ENCODE measurements at regions not wholly inside any gene's neighbourhood (a gene's known extent, or its start where the extent isn't known, plus 50 kb on each side); places are given as distances from the start of the nearest gene placed in this dataset.

DNA sequence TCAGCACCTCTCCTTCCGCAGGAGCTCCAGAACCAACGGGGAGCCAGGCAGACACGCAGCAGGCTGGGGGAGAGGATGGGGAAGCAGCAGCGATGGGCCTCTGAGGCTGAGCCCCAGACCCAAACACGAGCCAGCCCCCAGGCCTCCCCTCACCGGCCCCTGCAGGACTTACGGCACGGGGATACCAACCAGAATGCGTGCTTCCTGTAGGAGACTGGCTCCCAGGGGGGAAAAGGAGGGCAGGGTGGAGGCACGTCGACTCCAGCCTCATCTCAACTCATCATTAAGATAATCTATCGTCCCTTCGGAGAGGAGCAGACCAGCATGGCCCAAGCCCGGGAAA lies 495.1 kb upstream of the MYT1L start:
- CTCF ChIA-PET (ENCODE audit: low intra/inter-chr PET ratio): no interaction called here
- no peak for ATAC-seq
- POLR2A ChIA-PET: interaction anchor here (0.7 to 0.9 kb wide), 2 partner anchors 13 to 555 kb away, joined by 3 read pairs; no protein-coding TSS in a partner anchor
- H3K27me3 ChIP-seq (ENCODE audit: control insufficient read depth in 2 of 2, insufficient read depth in 2 of 2, low read length in 2 of 2): peaks cover 0 to 41% of the 10 kb centered on the region in 2 experiments; a peak in 2 of 5 replicates
- H3K4me2 ChIP-seq (ENCODE audit: insufficient read depth, low read length): no peak overlapping the region
- H2AFZ ChIP-seq (ENCODE audit: low read depth, low read length): no peak overlapping the region
- no peaks in the 10 kb centered on the region for H3K79me2 ChIP-seq (ENCODE audit: control insufficient read depth, insufficient read depth, low read length)
- H3K27ac ChIP-seq (ENCODE audit: extremely low read depth, low read depth, low read length): no peak overlapping the region
- no peaks in the 10 kb centered on the region for H3K4me1 ChIP-seq (replicated peaks in 1 of 2; ENCODE audit: control insufficient read depth in 2 of 2, insufficient read depth in 2 of 2, low read length in 2 of 2)
- no peak for DNase-seq (ENCODE audit: extremely low read depth in 1 of 4, low spot score in 3 of 4)
- no peaks in the 10 kb centered on the region for H3K9me1 ChIP-seq (ENCODE audit: control insufficient read depth, insufficient read depth, low read length)
- H3K9ac ChIP-seq (ENCODE audit: insufficient read depth in 1 of 2, low read depth in 2 of 2, low read length in 2 of 2): no peak overlapping the region
- no peaks in the 10 kb centered on the region for H4K20me1 ChIP-seq (replicated peaks; ENCODE audit: control insufficient read depth, insufficient read depth, low read length)
- no TSS peak for BruUV-seq (replicated peaks)
- no peak for FAIRE-seq
- no peaks in the 10 kb centered on the region for H3K36me3 ChIP-seq (ENCODE audit: control insufficient read depth, insufficient read depth, low read length)
- intact Hi-C loops (cut with micrococcal nuclease) (no loop called here), in situ Hi-C loops (cut with MboI) (no loop called here)
- H3K4me3 ChIP-seq: no peak overlapping the region
- no peaks in the 10 kb centered on the region for H3K9me3 ChIP-seq (replicated peaks; ENCODE audit: control insufficient read depth, insufficient read depth, low read depth, low read length)
- 2% methylated on average over 9 of the region's 14 CpGs for WGBS (ENCODE audit: insufficient coverage, low coverage, missing lambda C conversion rate)
- no peak for TF ChIP-seq CBX1 (IDR thresholded peaks at IDR 0.05; ENCODE audit: low read depth)
- TF ChIP-seq, protein P1, sequence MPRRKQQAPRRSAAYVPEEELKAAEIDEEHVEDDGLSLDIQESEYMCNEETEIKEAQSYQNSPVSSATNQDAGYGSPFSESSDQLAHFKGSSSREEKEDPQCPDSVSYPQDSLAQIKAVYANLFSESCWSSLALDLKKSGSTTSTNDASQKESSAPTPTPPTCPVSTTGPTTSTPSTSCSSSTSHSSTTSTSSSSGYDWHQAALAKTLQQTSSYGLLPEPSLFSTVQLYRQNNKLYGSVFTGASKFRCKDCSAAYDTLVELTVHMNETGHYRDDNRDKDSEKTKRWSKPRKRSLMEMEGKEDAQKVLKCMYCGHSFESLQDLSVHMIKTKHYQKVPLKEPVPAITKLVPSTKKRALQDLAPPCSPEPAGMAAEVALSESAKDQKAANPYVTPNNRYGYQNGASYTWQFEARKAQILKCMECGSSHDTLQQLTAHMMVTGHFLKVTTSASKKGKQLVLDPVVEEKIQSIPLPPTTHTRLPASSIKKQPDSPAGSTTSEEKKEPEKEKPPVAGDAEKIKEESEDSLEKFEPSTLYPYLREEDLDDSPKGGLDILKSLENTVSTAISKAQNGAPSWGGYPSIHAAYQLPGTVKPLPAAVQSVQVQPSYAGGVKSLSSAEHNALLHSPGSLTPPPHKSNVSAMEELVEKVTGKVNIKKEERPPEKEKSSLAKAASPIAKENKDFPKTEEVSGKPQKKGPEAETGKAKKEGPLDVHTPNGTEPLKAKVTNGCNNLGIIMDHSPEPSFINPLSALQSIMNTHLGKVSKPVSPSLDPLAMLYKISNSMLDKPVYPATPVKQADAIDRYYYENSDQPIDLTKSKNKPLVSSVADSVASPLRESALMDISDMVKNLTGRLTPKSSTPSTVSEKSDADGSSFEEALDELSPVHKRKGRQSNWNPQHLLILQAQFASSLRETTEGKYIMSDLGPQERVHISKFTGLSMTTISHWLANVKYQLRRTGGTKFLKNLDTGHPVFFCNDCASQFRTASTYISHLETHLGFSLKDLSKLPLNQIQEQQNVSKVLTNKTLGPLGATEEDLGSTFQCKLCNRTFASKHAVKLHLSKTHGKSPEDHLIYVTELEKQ (CRISPR knock-in tag; IDR thresholded peaks at IDR 0.05): no peak
- TF ChIP-seq HLTF (IDR thresholded peaks at IDR 0.05): no peak
- no peak for TF ChIP-seq BRCA1 (IDR thresholded peaks at IDR 0.05)
- no peak for TF ChIP-seq BRCA1 (CRISPR knock-in tag; IDR thresholded peaks at IDR 0.05)
- TF ChIP-seq ELF2 (CRISPR knock-in tag; IDR thresholded peaks at IDR 0.05): no peak
- no peak for TF ChIP-seq COPS2 (conservative IDR thresholded peaks at IDR 0.05)
- no peak for TF ChIP-seq SUPT5H (IDR thresholded peaks at IDR 0.05)
- TF ChIP-seq ZNF384 (IDR thresholded peaks at IDR 0.05; ENCODE audit: low read depth, low read length): no peak
- TF ChIP-seq NFE2 (IDR thresholded peaks at IDR 0.05; ENCODE audit: low read depth): no peak
- no peak for TF ChIP-seq ZSCAN29 (IDR thresholded peaks at IDR 0.05)
- no peak for TF ChIP-seq MGA (IDR thresholded peaks at IDR 0.05)

All from K562 (cell line).